ENCODE measurements at regions not wholly inside any gene's neighbourhood (a gene's known extent, or its start where the extent isn't known, plus 50 kb on each side); places are given as distances from the start of the nearest gene placed in this dataset.

GRCh38 chr4:153938994-153939393, 150.1 kb upstream of the SFRP2 start:
- Histone ChIP-seq H3K4me2 (ENCODE audit: insufficient read depth in 1 of 2, low read depth in 2 of 2, low read length in 2 of 2) (no peak overlapping the region), H3K9ac (replicated peaks in 1 of 4; ENCODE audit: extremely low read depth in 1 of 4, low read depth in 3 of 4, low read length in 3 of 4) (no peak overlapping the region), H4K20me1 (replicated peaks in 1 of 2; ENCODE audit: control insufficient read depth in 1 of 2, insufficient read depth in 2 of 2, low read length in 2 of 2) (no peaks in the 10 kb centered on the region), H3K14ac (ENCODE audit: insufficient read length) (no peak overlapping the region), H3K36me3 (ENCODE audit: control insufficient read depth in 2 of 4, insufficient read depth in 4 of 4, low read length in 3 of 4) (no peaks in the 10 kb centered on the region), H3K27ac (ENCODE audit: low read depth, low read length) (no peak overlapping the region), H3K23me2 (ENCODE audit: low read depth, low read length) (no peaks in the 10 kb centered on the region), H3K18ac (ENCODE audit: extremely low read depth, low read length) (no peak overlapping the region), H2BK5ac (ENCODE audit: low read depth, low read length) (no peak overlapping the region), H3K4me3 (ENCODE audit: extremely low read depth in 1 of 4, insufficient read depth in 2 of 4, low read depth in 3 of 4, low read length in 4 of 4) (no peak overlapping the region), H3K9me3 (ENCODE audit: insufficient read depth in 2 of 2, low read depth in 1 of 2, low read length in 1 of 2) (no peaks in the 10 kb centered on the region), H2BK15ac (ENCODE audit: low read length) (no peak overlapping the region), H3K27me3 (replicated peaks in 1 of 4; ENCODE audit: control insufficient read depth in 3 of 4, extremely low read depth in 1 of 4, insufficient read depth in 3 of 4, low read length in 3 of 4) (peaks cover 0 to 1% (median 0%) of the 10 kb centered on the region in 4 experiments; a peak in 1 of 7 replicates), H3K4me1 (replicated peaks in 1 of 4; ENCODE audit: control insufficient read depth in 3 of 4, insufficient read depth in 4 of 4, low read length in 3 of 4) (no peaks in the 10 kb centered on the region), H4K5ac (ENCODE audit: insufficient read length, low read depth, low read length) (no peak overlapping the region), H2AFZ (ENCODE audit: low read length) (no peak overlapping the region), H4K8ac (ENCODE audit: extremely low read depth, insufficient read depth, low read length) (no peak overlapping the region), H4K91ac (replicated peaks; ENCODE audit: insufficient read length, low read length) (no peak overlapping the region), H3K4ac (replicated peaks; ENCODE audit: insufficient read length, low read depth, low read length) (no peak overlapping the region), H2BK120ac (replicated peaks; ENCODE audit: low read depth, low read length) (no peak overlapping the region), H2AK5ac (ENCODE audit: low read depth, low read length) (no peak overlapping the region), H2BK12ac (ENCODE audit: low read depth, low read length) (no peak overlapping the region), H3K23ac (ENCODE audit: insufficient read length) (no peak overlapping the region), H2BK20ac (ENCODE audit: low read length) (no peak overlapping the region), H3K79me1 (ENCODE audit: low read depth, low read length) (no peaks in the 10 kb centered on the region), H3K79me2 (ENCODE audit: control insufficient read depth in 1 of 2, insufficient read depth in 2 of 2, low read length in 2 of 2) (no peaks in the 10 kb centered on the region), H3K56ac (replicated peaks; ENCODE audit: insufficient read length, low read depth, low read length) (no peak overlapping the region)
- DNase-seq (ENCODE audit: low read depth in 1 of 2, low spot score in 2 of 2) (no peak), FAIRE-seq (no peak)
- TF ChIP-seq ZNF274 (IDR thresholded peaks at IDR 0.05; ENCODE audit: borderline replicate concordance, extremely low read depth, low read length) (no peak), YY1 (IDR thresholded peaks at IDR 0.05; ENCODE audit: low read depth, low read length) (no peak), JUN (IDR thresholded peaks at IDR 0.05; ENCODE audit: low read depth, low read length) (no peak)
- ChIA-PET POLR2A (ENCODE audit: partially characterized antibody) (interaction anchor here (0.6 to 0.7 kb wide), 2 partner anchors 12 to 180 kb away, joined by 3 read pairs; no protein-coding TSS in a partner anchor), CTCF (ENCODE audit: partially characterized antibody) (interaction anchor here (0.6 to 2.4 kb wide), 6 partner anchors 9 to 290 kb away, joined by 3 to 10 read pairs (median 5); no protein-coding TSS in a partner anchor)
- 91% methylated on average over 4 of the region's 4 CpGs; no CpG with 5 or more reads in 1 of the 2 experiments for WGBS, 2 experiments (ENCODE audit: extremely low coverage in 1 of 2, insufficient coverage in 1 of 2, insufficient read length in 1 of 2, insufficient replicate concordance in 2 of 2, low coverage in 1 of 2, low lambda C conversion rate in 2 of 2, missing lambda C conversion rate in 1 of 2)

Measured in H1 (cell line).